HepG2 (cell line): ENCODE measurements at regions not wholly inside any gene's neighbourhood (a gene's known extent, or its start where the extent isn't known, plus 50 kb on each side); places are given as distances from the start of the nearest gene placed in this dataset.
"Not testable (repeated sequence)": the region's sequence is repeated elsewhere in the genome, so short reads cannot be mapped to it uniquely, and the experiment has no call there.

Experiments
- ATAC-seq: fragments of 200-7000 bp; cut with Tn5 transposase; 3 replicates; pipeline ENCODE4 v1.9.1; 2020; ENCODE audit warnings: mild to moderate bottlenecking, moderate library complexity
- BruUV-seq: library from RNA; stranded (reverse); fragments of 400-500 nt; replicated peaks from 2 replicates; lab custom pipeline; 2021; lab: Mats Ljungman, UMichigan
- CTCF ChIA-PET: fragments of 300-600 bp; formaldehyde crosslinking; extraction: SDS; loops from one replicate; lab custom pipeline; 2021; ENCODE audit warnings: low total read pairs, inconsistent platforms, low intra/inter-chr PET ratio; lab: Yijun Ruan, JAX
- POLR2A ChIA-PET: fragments of 350-600 bp; sonication (Branson Sonifier 250); formaldehyde crosslinking; loops from one replicate; lab custom pipeline; 2020; ENCODE audit warnings: antibody characterized with exemption, inconsistent platforms; lab: Yijun Ruan, JAX
- DNase-seq: peaks from one replicate; pipeline ENCODE4 v3.0.0-alpha.2; 2015; ENCODE audit warnings: low spot score
- FAIRE-seq: peaks from 3 replicates; lab custom pipeline; 2011; peaks lifted over from hg19 to GRCh38; lab: Jason Lieb, UNC
- H2AFZ ChIP-seq: one replicate; pipeline ENCODE4 v1.6.1; 2011; ENCODE audit warnings: low read length, inconsistent platforms
- H3K27ac ChIP-seq: fragments of 300-600 bp; 3 replicates; pipeline ENCODE4 v1.8.0; 2011; ENCODE audit warnings: mixed run types, mild to moderate bottlenecking, mixed read lengths, low read length, inconsistent platforms; ENCODE audit not compliant: insufficient read depth; ENCODE audit errors: extremely low read length
- H3K27me3 ChIP-seq, 2 experiments: fragments of 200-600 bp in 1 of 2; 2 replicates in 1 of 2; 3 replicates in 1 of 2; pipeline versions ENCODE4 v1.6.0 to v1.8.0; 2011; ENCODE audit warnings: low read length in 2 of 2, mild to moderate bottlenecking in 2 of 2, moderate library complexity in 2 of 2, inconsistent platforms in 1 of 2; ENCODE audit not compliant: insufficient read depth in 2 of 2, control insufficient read depth in 1 of 2
- H3K36me3 ChIP-seq, 2 experiments: fragments of 200-600 bp in 1 of 2; replicated peaks in 1 of 2; 2 replicates in 1 of 2; 3 replicates in 1 of 2; pipeline versions ENCODE4 v1.5.1 to v1.8.0; 2011; ENCODE audit warnings: low read length in 2 of 2, inconsistent platforms in 1 of 2; ENCODE audit not compliant: insufficient read depth in 2 of 2, control insufficient read depth in 1 of 2
- H3K4me1 ChIP-seq: 2 replicates; pipeline ENCODE4 v1.5.1; 2012; ENCODE audit warnings: low read length, inconsistent platforms; ENCODE audit not compliant: insufficient read depth
- H3K4me2 ChIP-seq: 2 replicates; pipeline ENCODE4 v1.6.0; 2011; ENCODE audit warnings: low read depth, low read length, inconsistent platforms
- H3K4me3 ChIP-seq, 3 experiments: fragments of 200-600 bp in 1 of 3; sonication (generic), shearing (Covaris generic) in 1 of 3; replicated peaks in 1 of 3; 2 replicates each; pipeline ENCODE4 v1.5.1; 2011 to 2016; ENCODE audit warnings: low read length in 3 of 3, inconsistent platforms in 2 of 3, low read depth in 2 of 3, mild to moderate bottlenecking in 2 of 3, control low read depth in 1 of 3, mixed read lengths in 1 of 3; ENCODE audit not compliant: insufficient read depth in 1 of 3
- H3K79me2 ChIP-seq: one replicate; pipeline ENCODE4 v1.6.1; 2011; ENCODE audit warnings: low read length, inconsistent platforms; ENCODE audit not compliant: insufficient read depth
- H3K9ac ChIP-seq: 2 replicates; pipeline ENCODE4 v1.6.0; 2011; ENCODE audit warnings: mild to moderate bottlenecking, low read depth, low read length, inconsistent platforms; ENCODE audit not compliant: insufficient read depth
- H3K9me3 ChIP-seq: 2 replicates; pipeline ENCODE4 v1.5.1; 2012; ENCODE audit warnings: mild to moderate bottlenecking, low read length
- H4K20me1 ChIP-seq: 2 replicates; pipeline ENCODE4 v1.6.0; 2011; ENCODE audit warnings: inconsistent platforms, mild to moderate bottlenecking, low read length, moderate library complexity; ENCODE audit not compliant: insufficient read depth
- AHR ChIP-seq: IDR thresholded peaks from 2 replicates; pipeline ENCODE4 v1.6.1; 2018; ENCODE audit warnings: missing genetic modification reagents, missing compliant biosample characterization
- ATF7 ChIP-seq, 2 experiments: fragments of 450-650 bp in 1 of 2; sonication (generic) in 1 of 2; formaldehyde crosslinking in 1 of 2; IDR thresholded peaks; 2 replicates each; pipeline versions ENCODE4 v1.4.0 to v1.6.1; 2016 to 2020; ENCODE audit warnings: antibody characterized with exemption in 1 of 2, mild to moderate bottlenecking in 1 of 2, missing genetic modification reagents in 1 of 2
- CREB1 ChIP-seq, 2 experiments: fragments of 450-650 bp in 1 of 2; IDR thresholded peaks; 2 replicates each; pipeline ENCODE4 v1.6.1; 2016 to 2017; ENCODE audit warnings: control low read depth in 1 of 2, mild to moderate bottlenecking in 1 of 2, missing compliant biosample characterization in 1 of 2, missing genetic modification characterization in 1 of 2
- GMEB1 ChIP-seq: sonication (generic); formaldehyde crosslinking; IDR thresholded peaks from 2 replicates; pipeline ENCODE4 v1.5.1; 2020; ENCODE audit warnings: missing genetic modification reagents, mild to moderate bottlenecking, borderline replicate concordance
- IRF2 ChIP-seq: IDR thresholded peaks from 2 replicates; pipeline ENCODE4 v1.6.1; 2018; ENCODE audit warnings: missing genetic modification reagents, missing compliant biosample characterization
- MNT ChIP-seq: fragments of 450-650 bp; IDR thresholded peaks from 2 replicates; pipeline ENCODE4 v1.6.1; 2016
- PAX8 ChIP-seq: sonication (generic); formaldehyde crosslinking; IDR thresholded peaks from 2 replicates; pipeline ENCODE4 v1.8.0; 2022; ENCODE audit warnings: mild to moderate bottlenecking, missing genetic modification reagents, borderline replicate concordance
- ZFAT ChIP-seq: sonication (generic); formaldehyde crosslinking; conservative IDR thresholded peaks from 2 replicates; pipeline ENCODE4 v1.8.1; 2023; ENCODE audit warnings: missing genetic modification reagents, inconsistent platforms
- ZNF33A ChIP-seq: sonication (generic); formaldehyde crosslinking; IDR thresholded peaks from 2 replicates; pipeline ENCODE4 v1.5.1; 2020; ENCODE audit warnings: missing genetic modification reagents, mild to moderate bottlenecking, moderate library complexity, borderline replicate concordance
- WGBS: methylation state at CpG from one replicate; pipeline ENCODE4 v1.1.6; 2017; ENCODE audit warnings: low lambda C conversion rate; 5-methylcytosine and 5-hydroxymethylcytosine counted together
- in situ Hi-C: cut with HindIII; loops from 2 replicates; pipeline ENCODE4 v1.10.0; 2017; ENCODE audit warnings: low pct_unique_long_range_greater_than_20kb; ENCODE audit not compliant: extremely low pct_ligation_motif_present
- intact Hi-C: fragments of 100-400 bp; cut with micrococcal nuclease; formaldehyde crosslinking; loops from one replicate; pipeline ENCODE4 v1.10.0; 2022; ENCODE audit not compliant: unreplicated experiment

GRCh38 chr18:59848002-59848401 lies 51.8 kb upstream of the PMAIP1 start:
- 0% methylated on average over 4 of the region's 4 CpGs for WGBS
- POLR2A ChIA-PET: no interaction called here
- Histone ChIP-seq H3K4me3 (no peak overlapping the region), H3K79me2 (no peaks in the 10 kb centered on the region), H3K4me2 (no peak overlapping the region), H3K4me1 (peaks cover 8% of the 10 kb centered on the region; the same call in 1 of the 2 replicates), H3K27ac (no peak overlapping the region), H4K20me1 (no peaks in the 10 kb centered on the region), H3K36me3 (no peaks in the 10 kb centered on the region), H2AFZ (no peak overlapping the region), H3K9me3 (no peaks in the 10 kb centered on the region), H3K9ac (no peak overlapping the region), H3K27me3 (no peaks in the 10 kb centered on the region; a peak in 1 of 5 replicates)
- ATAC-seq: no peak
- DNase-seq: no peak
- no TSS peak for BruUV-seq
- intact Hi-C loops: no loop called here
- TF ChIP-seq MNT: no peak
- TF ChIP-seq ZNF33A (CRISPR knock-in tag): no peak
- TF ChIP-seq ZFAT (CRISPR knock-in tag): no peak
- TF ChIP-seq IRF2: no peak
- TF ChIP-seq GMEB1 (CRISPR knock-in tag): no peak
- peak; percentile 94 for TF ChIP-seq CREB1 (IDR thresholded peaks at IDR 0.05)
- no peak for TF ChIP-seq CREB1 (CRISPR knock-in tag; IDR thresholded peaks at IDR 0.05)
- no peak for TF ChIP-seq AHR (CRISPR knock-in tag)
- TF ChIP-seq ATF7 (IDR thresholded peaks at IDR 0.05): peak; percentile 89
- TF ChIP-seq ATF7 (CRISPR knock-in tag; IDR thresholded peaks at IDR 0.05): no peak
- no peak for TF ChIP-seq PAX8 (CRISPR knock-in tag)
- CTCF ChIA-PET: no interaction called here
- in situ Hi-C loops: loop anchor here (25.0 kb wide), 1 partner anchor 689 kb away; no protein-coding TSS in a partner anchor
- no peak for FAIRE-seq

- not testable (repeated sequence) for FAIRE-seq
These were observed 52.3 kb upstream of the PMAIP1 start for GRCh38 chr18:59847491-59847846.

More at GRCh38 chr18:59847491-59847846, 52.3 kb upstream of the PMAIP1 start:
- H4K20me1 ChIP-seq, H2AFZ ChIP-seq, POLR2A ChIA-PET, H3K36me3 ChIP-seq, H3K9ac ChIP-seq, H3K4me2 ChIP-seq, H3K27me3 ChIP-seq, DNase-seq, intact Hi-C loops, H3K4me1 ChIP-seq, H3K4me3 ChIP-seq, ATAC-seq, H3K79me2 ChIP-seq, H3K9me3 ChIP-seq, H3K27ac ChIP-seq, CTCF ChIA-PET, BruUV-seq: not testable (repeated sequence)
- in situ Hi-C loops: loop anchor here (25.0 kb wide), 1 partner anchor 690 kb away; no protein-coding TSS in a partner anchor
- WGBS: 50% methylated on average over 5 of the region's 5 CpGs
